Retinal pigment epithelial cell (primary cell): ENCODE measurements at regions not wholly inside any gene's neighbourhood (a gene's known extent, or its start where the extent isn't known, plus 50 kb on each side); places are given as distances from the start of the nearest gene placed in this dataset.

Source experiments
- DNase-seq: peaks from one replicate; pipeline ENCODE4 v3.0.0-alpha.2; 2010; ENCODE audit warnings: low read depth
- H3K4me3 ChIP-seq: 2 replicates; pipeline ENCODE4 v1.5.1; 2011; ENCODE audit warnings: mild to moderate bottlenecking, low read length, control low read depth, moderate library complexity
- TF ChIP-seq, protein P1 (sequence below): conservative IDR thresholded peaks from 2 replicates; pipeline ENCODE4 v1.5.1; 2011; ENCODE audit warnings: low read depth, low read length, control low read depth, inconsistent platforms

GRCh38 chr3:144636833-144637232, 665.2 kb downstream of the DIPK2A start:
- DNase-seq, result no peak

DNA sequence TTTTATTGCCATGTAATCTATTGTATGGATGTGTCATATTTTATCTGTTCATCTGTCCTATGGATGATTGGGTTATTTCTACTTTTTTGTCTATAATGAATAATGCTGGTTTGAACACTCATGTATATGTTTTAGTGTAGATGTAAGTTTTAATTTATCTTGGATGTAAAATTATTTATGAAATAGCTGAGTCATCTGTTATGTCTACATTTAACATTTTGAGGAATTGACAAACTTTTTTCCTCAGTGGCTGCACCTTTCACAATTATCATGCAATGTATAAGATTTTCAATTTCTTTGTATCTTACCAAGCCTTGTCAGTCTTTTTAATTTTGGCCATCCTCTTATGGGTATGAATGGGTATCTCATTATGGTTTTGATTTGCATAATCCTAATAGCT, 666.4 kb downstream of the DIPK2A start:
- no peak overlapping the region for H3K4me3 ChIP-seq
- DNase-seq, result no peak
- TF ChIP-seq, protein P1, sequence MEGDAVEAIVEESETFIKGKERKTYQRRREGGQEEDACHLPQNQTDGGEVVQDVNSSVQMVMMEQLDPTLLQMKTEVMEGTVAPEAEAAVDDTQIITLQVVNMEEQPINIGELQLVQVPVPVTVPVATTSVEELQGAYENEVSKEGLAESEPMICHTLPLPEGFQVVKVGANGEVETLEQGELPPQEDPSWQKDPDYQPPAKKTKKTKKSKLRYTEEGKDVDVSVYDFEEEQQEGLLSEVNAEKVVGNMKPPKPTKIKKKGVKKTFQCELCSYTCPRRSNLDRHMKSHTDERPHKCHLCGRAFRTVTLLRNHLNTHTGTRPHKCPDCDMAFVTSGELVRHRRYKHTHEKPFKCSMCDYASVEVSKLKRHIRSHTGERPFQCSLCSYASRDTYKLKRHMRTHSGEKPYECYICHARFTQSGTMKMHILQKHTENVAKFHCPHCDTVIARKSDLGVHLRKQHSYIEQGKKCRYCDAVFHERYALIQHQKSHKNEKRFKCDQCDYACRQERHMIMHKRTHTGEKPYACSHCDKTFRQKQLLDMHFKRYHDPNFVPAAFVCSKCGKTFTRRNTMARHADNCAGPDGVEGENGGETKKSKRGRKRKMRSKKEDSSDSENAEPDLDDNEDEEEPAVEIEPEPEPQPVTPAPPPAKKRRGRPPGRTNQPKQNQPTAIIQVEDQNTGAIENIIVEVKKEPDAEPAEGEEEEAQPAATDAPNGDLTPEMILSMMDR, result no peak

More at GRCh38 chr3:144636833-144637232, 665.2 kb downstream of the DIPK2A start:
- TF ChIP-seq, protein P1, result no peak
- H3K4me3 ChIP-seq, result no peak overlapping the region

DNA sequence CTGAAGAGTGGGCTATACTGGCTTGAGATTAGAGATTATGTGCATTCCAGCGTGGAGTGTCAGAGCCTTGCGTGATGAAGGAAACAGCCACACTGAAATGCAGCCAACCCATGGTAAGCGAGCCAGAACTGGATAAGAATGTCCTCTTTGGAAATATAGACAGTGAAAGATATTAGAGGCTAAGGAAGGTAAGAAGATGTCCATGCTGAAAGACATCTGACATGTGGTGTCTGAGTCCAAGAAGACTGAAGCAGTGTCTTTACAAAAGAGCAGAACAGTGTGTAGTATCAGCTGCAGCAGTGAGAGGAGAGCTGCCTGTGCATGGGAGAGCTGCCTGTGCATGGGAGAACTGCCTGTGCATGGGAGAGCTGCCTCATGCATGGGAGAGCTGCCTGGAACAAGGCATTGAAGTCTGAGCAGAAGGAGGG, 672.2 kb downstream of the DIPK2A start:
- peak; percentile 15 for DNase-seq
- no peak overlapping the region for H3K4me3 ChIP-seq
- TF ChIP-seq, protein P1, result no peak

DNA sequence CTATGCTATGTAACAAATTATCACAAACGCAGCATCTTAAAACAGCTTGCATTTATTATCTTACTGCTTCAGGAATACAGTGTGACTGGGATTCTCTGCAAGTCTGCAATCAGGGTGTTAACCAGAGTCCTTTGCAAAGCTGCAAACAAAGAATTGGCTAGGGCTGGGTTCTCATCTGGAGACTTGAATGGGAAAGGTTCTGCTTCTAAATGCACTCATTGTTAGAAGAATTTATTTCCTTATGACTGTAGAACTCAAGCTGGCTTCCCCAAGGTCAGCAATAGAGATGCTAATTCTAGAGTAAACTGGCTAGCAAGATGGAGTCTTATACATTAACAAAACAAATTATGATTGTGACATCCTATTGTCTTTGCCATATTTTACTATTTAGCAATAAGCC, 673.7 kb downstream of the DIPK2A start:
- H3K4me3 ChIP-seq, result no peak overlapping the region
- TF ChIP-seq, protein P1, result no peak

GRCh38 chr3:144650380-144650779, 678.8 kb downstream of the DIPK2A start:
- no peak for DNase-seq
- TF ChIP-seq, protein P1, result no peak

More for the DNA sequence above, 673.7 kb downstream of the DIPK2A start:
- no peak for DNase-seq

GRCh38 chr3:144652573-144652972, 681.0 kb downstream of the DIPK2A start:
- H3K4me3 ChIP-seq, result no peak overlapping the region
- DNase-seq, result no peak
- TF ChIP-seq, protein P1, result no peak

More at GRCh38 chr3:144650380-144650779, 678.8 kb downstream of the DIPK2A start:
- H3K4me3 ChIP-seq, result no peak overlapping the region

- no peak for DNase-seq
- no peak overlapping the region for H3K4me3 ChIP-seq
- TF ChIP-seq, protein P1, result no peak
These were observed 683.8 kb downstream of the DIPK2A start for GRCh38 chr3:144655423-144655822.
